SK-MEL-5 (cell line): ENCODE measurements at regions not wholly inside any gene's neighbourhood (a gene's known extent, or its start where the extent isn't known, plus 50 kb on each side); places are given as distances from the start of the nearest gene placed in this dataset.
"Not testable (repeated sequence)": the region's sequence is repeated elsewhere in the genome, so short reads cannot be mapped to it uniquely, and the experiment has no call there.

Experiments used
- DNase-seq: peaks from one replicate; pipeline ENCODE4 v3.0.0-alpha.2; 2016; ENCODE audit warnings: low read depth, low spot score
- in situ Hi-C: cut with HindIII; loops from 2 replicates; pipeline ENCODE4 v1.10.0; 2016; ENCODE audit warnings: low sequenced_read_pairs, high pct_unique_total_duplicates, low pct_unique_long_range_greater_than_20kb

- in situ Hi-C loops, result no loop called here
- no peak for DNase-seq
Measured at GRCh38 chr6:88513471-88513870, 347.3 kb upstream of the CNR1 start.

GRCh38 chr6:88512951-88513350, 346.8 kb upstream of the CNR1 start:
- in situ Hi-C loops, result no loop called here
- no peak for DNase-seq

GRCh38 chr6:88502391-88502790, 336.2 kb upstream of the CNR1 start:
- in situ Hi-C loops, result no loop called here
- DNase-seq, result no peak

- in situ Hi-C loops, result no loop called here
- no peak for DNase-seq
Measured at GRCh38 chr6:88499845-88500699, 333.9 kb upstream of the CNR1 start.

- DNase-seq, result no peak
- in situ Hi-C loops, result no loop called here
Measured at GRCh38 chr6:88499436-88499835, 333.3 kb upstream of the CNR1 start.

- DNase-seq, in situ Hi-C loops: not testable (repeated sequence)
Measured at GRCh38 chr6:88497403-88497802, 331.3 kb upstream of the CNR1 start.

- in situ Hi-C loops, result no loop called here
- DNase-seq, result no peak
Measured at GRCh38 chr6:88494401-88495140, 328.4 kb upstream of the CNR1 start.

- in situ Hi-C loops, result no loop called here
- DNase-seq, result no peak
Measured at GRCh38 chr6:88493717-88494116, 327.6 kb upstream of the CNR1 start.

- in situ Hi-C loops, result no loop called here
- DNase-seq, result peak; percentile 22
Measured at GRCh38 chr6:88492824-88493223, 326.7 kb upstream of the CNR1 start.

GRCh38 chr6:88492241-88492640, 326.1 kb upstream of the CNR1 start:
- in situ Hi-C loops, result no loop called here
- DNase-seq, result no peak

GRCh38 chr6:88491266-88491880, 325.2 kb upstream of the CNR1 start:
- no peak for DNase-seq
- in situ Hi-C loops, result no loop called here

GRCh38 chr6:88490908-88491264, 324.7 kb upstream of the CNR1 start:
- in situ Hi-C loops, result no loop called here
- no peak for DNase-seq

GRCh38 chr6:88490195-88490907, 324.2 kb upstream of the CNR1 start:
- in situ Hi-C loops, result no loop called here
- no peak for DNase-seq

GRCh38 chr6:88483424-88483823, 317.3 kb upstream of the CNR1 start:
- in situ Hi-C loops, result no loop called here
- DNase-seq, result no peak

- DNase-seq, result no peak
- in situ Hi-C loops, result no loop called here
Measured at GRCh38 chr6:88482465-88482864, 316.3 kb upstream of the CNR1 start.

- in situ Hi-C loops, result no loop called here
- no peak for DNase-seq
Measured at GRCh38 chr6:88481519-88481918, 315.4 kb upstream of the CNR1 start.

GRCh38 chr6:88480816-88481215, 314.7 kb upstream of the CNR1 start:
- no peak for DNase-seq
- in situ Hi-C loops, result no loop called here

- peak; percentile 43 for DNase-seq
- in situ Hi-C loops, result no loop called here
Measured at GRCh38 chr6:88477413-88477812, 311.3 kb upstream of the CNR1 start.
